GM21723 (cell line): ENCODE measurements at regions not wholly inside any gene's neighbourhood (a gene's known extent, or its start where the extent isn't known, plus 50 kb on each side); places are given as distances from the start of the nearest gene placed in this dataset.

ENCODE experiments used
- ATAC-seq: cut with Tn5 transposase; IDR thresholded peaks from one replicate; pipeline ENCODE4 v1.9.1; 2021; ENCODE audit warnings: mild to moderate bottlenecking, moderate library complexity; ENCODE audit not compliant: unreplicated experiment

DNA sequence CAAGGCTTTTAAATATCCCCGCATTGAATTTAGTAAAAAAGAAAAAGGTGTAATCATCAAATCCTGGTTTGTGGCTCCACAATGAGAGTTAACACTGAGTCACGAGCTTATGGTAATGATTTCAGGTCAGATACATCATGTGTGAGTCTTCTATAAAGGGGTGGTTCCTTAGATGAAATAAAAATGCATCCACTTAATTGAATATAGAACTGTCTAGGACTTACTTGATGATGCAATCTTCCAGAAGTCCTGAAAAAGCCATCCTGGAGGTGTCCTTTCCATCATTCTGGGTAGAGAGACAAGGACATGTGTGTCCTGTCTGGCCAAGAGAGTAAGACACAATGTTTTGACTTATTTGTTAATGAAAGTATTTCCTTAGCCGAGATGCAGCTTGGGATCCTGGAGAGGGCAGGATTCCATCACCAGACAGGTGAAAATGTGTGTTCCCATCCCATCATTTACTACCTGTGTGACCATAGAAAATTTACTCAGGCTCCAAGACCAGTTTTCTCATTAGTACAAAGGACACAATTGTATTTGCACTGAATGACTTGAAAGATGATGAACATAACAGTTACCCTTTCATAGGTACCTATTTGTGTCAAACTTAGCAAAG, 1539.8 kb upstream of the PIK3C3 start:
- ATAC-seq: no peak

GRCh38 chr18:40414155-40414754, 1540.8 kb upstream of the PIK3C3 start:
- no peak for ATAC-seq

- ATAC-seq: no peak
Observed at GRCh38 chr18:40413160-40413559, 1541.9 kb upstream of the PIK3C3 start.

DNA sequence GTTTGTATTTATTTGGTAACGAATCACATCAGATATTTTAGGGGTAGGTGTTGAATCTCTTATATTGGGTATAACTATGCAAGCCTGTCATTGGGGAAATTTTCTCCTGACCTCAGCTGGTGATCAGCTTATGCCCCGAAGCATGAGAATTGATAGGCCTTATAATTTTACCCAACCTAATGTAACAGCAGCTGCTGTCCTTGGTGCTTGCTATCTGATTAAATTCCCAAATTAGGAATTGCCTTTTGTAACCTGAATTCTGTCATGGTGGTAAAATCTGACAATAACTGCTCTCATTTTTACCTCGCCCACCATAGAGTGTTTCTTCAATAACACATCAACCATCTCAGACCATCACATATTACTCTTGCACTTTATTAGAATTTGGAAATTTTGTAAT, 1542.6 kb upstream of the PIK3C3 start:
- ATAC-seq: no peak

DNA sequence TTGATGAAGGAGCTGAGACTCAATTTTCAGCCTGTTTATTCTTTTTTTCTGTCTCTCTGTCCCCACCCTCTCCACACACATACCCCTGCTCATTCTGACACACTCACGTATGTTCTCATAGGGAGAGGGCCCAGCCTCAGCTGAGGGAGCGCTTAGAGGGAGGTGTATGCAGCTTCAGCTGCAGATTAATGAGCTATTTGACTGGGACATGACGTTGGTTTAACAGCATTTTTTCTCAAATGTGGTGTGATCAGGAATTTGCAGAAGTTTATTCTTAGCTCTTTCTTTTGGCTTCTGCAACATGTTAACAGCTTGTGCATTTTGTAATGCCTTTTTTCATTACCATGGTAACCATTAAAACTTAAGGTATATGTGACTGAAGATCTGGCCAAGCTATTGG, 1547.1 kb upstream of the PIK3C3 start:
- ATAC-seq: no peak

GRCh38 chr18:40404284-40404683, 1550.8 kb upstream of the PIK3C3 start:
- no peak for ATAC-seq

- no peak for ATAC-seq
Observed at GRCh38 chr18:40402052-40402451, 1553.0 kb upstream of the PIK3C3 start.

DNA sequence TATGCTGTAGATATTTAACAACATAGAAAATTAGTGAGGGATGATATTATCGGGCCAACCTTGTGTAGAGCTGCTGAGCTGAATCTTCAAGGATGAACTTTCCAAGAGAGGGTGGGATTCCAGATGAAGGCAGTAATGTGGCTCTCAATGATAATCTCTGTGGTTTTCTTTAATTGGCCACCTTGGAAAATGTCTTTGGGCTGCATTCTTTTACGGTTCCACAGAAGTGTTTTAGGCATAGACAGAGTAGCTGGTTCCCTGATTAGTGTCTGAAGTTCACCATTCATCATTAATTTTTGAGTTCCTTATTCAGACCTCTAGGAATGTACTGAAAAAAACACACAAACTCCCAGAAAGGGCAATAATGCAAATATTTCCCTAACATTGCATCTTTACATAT, 1566.9 kb upstream of the PIK3C3 start:
- no peak for ATAC-seq

DNA sequence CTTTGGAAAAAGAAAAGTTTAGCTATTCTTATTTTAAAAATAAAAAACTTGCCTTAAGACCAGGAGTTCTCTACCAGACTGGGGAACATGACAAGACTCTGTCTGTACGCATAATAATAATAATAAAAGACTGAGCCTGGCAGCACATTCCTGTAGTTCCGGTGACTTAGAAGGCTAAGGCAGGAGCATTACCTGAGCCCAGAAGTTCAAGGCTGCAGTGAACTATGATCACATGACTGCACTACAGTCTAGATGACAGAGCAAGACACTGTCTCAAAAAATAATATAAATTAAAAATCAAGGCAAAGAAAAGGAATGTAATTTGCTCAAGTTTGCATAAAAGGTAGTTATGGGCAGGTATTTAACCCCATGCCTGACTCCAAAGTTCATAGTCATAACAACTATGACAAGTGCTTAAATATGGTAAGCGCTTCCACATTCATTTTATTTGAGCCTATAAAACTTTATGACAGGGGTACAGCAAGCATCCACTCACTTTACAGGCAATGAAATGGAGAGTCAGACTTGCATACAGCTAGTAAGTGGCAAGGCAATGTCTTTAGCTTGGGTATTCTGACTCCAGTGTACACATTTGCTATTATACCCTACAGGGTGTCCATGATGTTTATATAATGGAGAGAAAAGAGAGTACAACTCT, 1567.8 kb upstream of the PIK3C3 start:
- ATAC-seq: no peak

DNA sequence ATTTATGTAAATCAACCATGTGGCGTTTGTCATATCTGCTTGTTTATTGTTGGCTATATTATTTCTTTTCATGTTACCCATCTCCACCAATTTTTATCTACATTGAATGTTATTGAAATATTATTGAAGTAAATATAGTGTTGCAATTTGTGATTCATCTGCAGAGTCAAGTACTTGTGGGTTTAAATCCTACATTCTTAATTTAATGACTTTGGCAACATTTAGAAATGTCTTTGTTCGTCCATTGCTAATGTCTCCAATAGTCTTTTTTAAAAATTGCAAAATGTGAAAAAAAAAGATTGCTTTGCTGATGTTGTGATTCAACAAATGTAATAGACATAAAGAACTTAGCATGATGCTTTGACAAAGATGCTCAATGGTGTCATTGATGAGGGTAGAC, 1572.8 kb upstream of the PIK3C3 start:
- no peak for ATAC-seq

GRCh38 chr18:40380686-40381439, 1574.2 kb upstream of the PIK3C3 start:
- ATAC-seq: no peak

DNA sequence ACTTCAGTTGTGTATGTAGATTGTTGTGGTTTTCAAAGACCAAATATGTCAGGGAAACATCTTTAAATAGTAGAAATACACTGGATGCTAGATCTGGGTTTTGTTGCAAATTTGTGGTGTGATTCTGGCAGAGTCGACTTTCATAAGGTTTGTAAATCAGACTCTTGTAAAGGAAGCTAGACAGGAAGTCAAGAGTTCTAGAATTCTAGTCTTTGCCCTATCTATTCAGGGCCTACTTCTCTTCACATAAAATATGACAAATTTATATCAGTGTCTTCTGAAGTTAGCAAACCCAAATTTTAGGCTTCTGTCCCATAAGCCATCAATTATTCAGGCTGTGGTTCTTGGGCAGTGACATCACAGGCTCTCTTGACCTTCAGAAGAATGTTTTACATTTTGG, 1579.2 kb upstream of the PIK3C3 start:
- no peak for ATAC-seq

GRCh38 chr18:40371673-40372072, 1583.4 kb upstream of the PIK3C3 start:
- no peak for ATAC-seq

- ATAC-seq: no peak
Observed at GRCh38 chr18:40367576-40367975, 1587.5 kb upstream of the PIK3C3 start.

GRCh38 chr18:40366521-40366920, 1588.5 kb upstream of the PIK3C3 start:
- no peak for ATAC-seq

DNA sequence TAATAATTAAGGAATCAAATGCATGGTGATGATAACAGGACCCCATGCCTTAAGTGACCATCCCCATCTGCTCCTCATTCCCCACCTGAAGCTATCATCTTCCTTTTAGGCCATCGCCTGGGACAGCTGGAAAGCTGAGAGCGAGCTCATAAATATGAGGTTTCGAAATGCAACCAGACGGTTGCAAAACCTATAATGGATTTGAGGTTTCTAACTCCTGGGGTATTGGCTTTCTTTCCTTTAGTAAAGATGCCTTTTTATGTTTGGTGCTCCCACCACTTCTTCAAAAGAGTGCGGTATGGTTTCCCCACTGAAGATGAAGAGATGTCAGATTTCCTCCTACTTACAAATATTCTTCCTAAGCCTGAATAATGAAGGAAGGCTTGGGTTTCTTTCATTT, 1589.5 kb upstream of the PIK3C3 start:
- no peak for ATAC-seq

DNA sequence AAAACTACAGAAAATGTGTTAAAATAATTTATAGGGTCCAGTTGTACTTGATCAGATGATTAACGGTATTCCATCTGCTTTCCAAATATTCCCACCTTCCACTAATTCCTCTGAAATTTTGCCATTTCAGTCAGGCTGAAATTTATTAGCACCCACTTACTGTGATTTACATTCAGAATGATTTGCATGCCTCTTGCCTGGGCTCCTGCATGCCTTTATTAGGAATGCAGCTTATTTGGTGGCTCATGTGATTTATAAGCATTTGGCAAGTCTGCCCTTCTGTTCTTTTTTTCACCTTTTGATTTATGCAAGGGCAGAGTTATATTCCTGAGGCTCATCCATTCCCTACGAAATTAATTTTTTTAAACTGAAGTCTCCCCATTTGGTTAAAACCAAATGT, 1594.5 kb upstream of the PIK3C3 start:
- ATAC-seq: no peak

DNA sequence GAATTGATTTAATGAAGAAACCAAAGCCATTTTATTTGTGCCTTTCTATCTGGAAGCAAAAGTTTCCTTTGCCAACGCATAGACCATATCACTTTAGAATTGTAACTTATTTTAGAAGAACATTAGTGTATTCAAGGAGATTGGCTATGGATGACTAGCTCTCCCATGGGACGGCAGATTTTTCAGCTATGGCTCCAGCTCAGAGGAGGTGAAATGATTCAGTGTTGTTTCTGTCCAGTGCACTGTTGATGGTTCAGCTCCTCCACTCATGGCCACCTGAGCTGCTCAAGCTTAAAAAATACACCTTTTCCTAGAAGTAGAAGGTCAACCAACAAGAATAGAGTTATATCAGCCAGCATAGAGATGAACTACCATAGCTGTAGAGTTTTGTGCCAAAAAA, 1597.5 kb upstream of the PIK3C3 start:
- no peak for ATAC-seq

GRCh38 chr18:40356168-40356567, 1598.9 kb upstream of the PIK3C3 start:
- ATAC-seq: no peak

GRCh38 chr18:40355726-40356125, 1599.3 kb upstream of the PIK3C3 start:
- no peak for ATAC-seq

GRCh38 chr18:40348196-40348595, 1606.8 kb upstream of the PIK3C3 start:
- no peak for ATAC-seq

- no peak for ATAC-seq
Observed at GRCh38 chr18:40347261-40347660, 1607.8 kb upstream of the PIK3C3 start.
